T-helper 17 cell (primary cell): ENCODE measurements at regions not wholly inside any gene's neighbourhood (a gene's known extent, or its start where the extent isn't known, plus 50 kb on each side); places are given as distances from the start of the nearest gene placed in this dataset.

ENCODE experiments used
- ATAC-seq: fragments of 150-1000 bp; cut with Tn5 transposase; 2 replicates; pipeline ENCODE4 v1.10.0; 2021; ENCODE audit warnings: mild to moderate bottlenecking, moderate library complexity
- DNase-seq, 3 donors: peaks; one replicate each; pipeline versions ENCODE4 v3.0.0 to v3.0.0-alpha.2; 2020 to 2021
- H3K9me3 ChIP-seq: one replicate; pipeline ENCODE4 v1.7.0; 2013; ENCODE audit warnings: low read length, mild to moderate bottlenecking; ENCODE audit not compliant: control insufficient read depth, poor library complexity, severe bottlenecking
- H3K27ac Mint-ChIP-seq: one replicate; pipeline ENCODE4 v1.8.0; 2022; ENCODE audit warnings: mild to moderate bottlenecking, moderate library complexity, mixed read lengths
- H3K27me3 Mint-ChIP-seq: one replicate; pipeline ENCODE4 v1.8.0; 2022; ENCODE audit warnings: mixed read lengths
- H3K36me3 Mint-ChIP-seq: one replicate; pipeline ENCODE4 v1.8.0; 2022; ENCODE audit warnings: low read depth, mixed read lengths
- H3K4me1 Mint-ChIP-seq: one replicate; pipeline ENCODE4 v1.8.0; 2022; ENCODE audit warnings: mild to moderate bottlenecking, mixed read lengths
- H3K4me3 Mint-ChIP-seq: one replicate; pipeline ENCODE4 v1.8.0; 2022; ENCODE audit warnings: mild to moderate bottlenecking, moderate library complexity, mixed read lengths

- ATAC-seq = no peak
- Mint-ChIP-seq H3K4me3 (no peak overlapping the region), H3K4me1 (no peaks in the 10 kb centered on the region)
Observed at GRCh38 chr18:24678107-24678506, 217.7 kb downstream of the HRH4 start.

GRCh38 chr18:24678626-24679025 lies 218.2 kb downstream of the HRH4 start:
- H3K4me3 Mint-ChIP-seq = no peak overlapping the region
- H3K4me1 Mint-ChIP-seq = no peaks in the 10 kb centered on the region
- H3K9me3 ChIP-seq = no peaks in the 10 kb centered on the region
- no peak overlapping the region for H3K27ac Mint-ChIP-seq
- no peaks in the 10 kb centered on the region for H3K36me3 Mint-ChIP-seq
- DNase-seq (no peak), ATAC-seq (no peak)
- H3K27me3 Mint-ChIP-seq = peaks cover 36% of the 10 kb centered on the region

More at GRCh38 chr18:24678107-24678506, 217.7 kb downstream of the HRH4 start:
- no peaks in the 10 kb centered on the region for H3K9me3 ChIP-seq
- Mint-ChIP-seq H3K27ac (no peak overlapping the region), H3K27me3 (peaks cover 41% of the 10 kb centered on the region), H3K36me3 (no peaks in the 10 kb centered on the region)
- no peak for DNase-seq

GRCh38 chr18:24679062-24679461 lies 218.6 kb downstream of the HRH4 start:
- H3K9me3 ChIP-seq = no peaks in the 10 kb centered on the region
- Mint-ChIP-seq H3K27me3 (peaks cover 31% of the 10 kb centered on the region), H3K4me1 (no peaks in the 10 kb centered on the region), H3K36me3 (no peaks in the 10 kb centered on the region), H3K27ac (no peak overlapping the region), H3K4me3 (no peak overlapping the region)
- ATAC-seq = no peak
- no peak for DNase-seq

- Mint-ChIP-seq H3K4me3 (no peak overlapping the region), H3K27me3 (peaks cover 15% of the 10 kb centered on the region), H3K36me3 (no peaks in the 10 kb centered on the region), H3K4me1 (no peaks in the 10 kb centered on the region), H3K27ac (no peak overlapping the region)
- ATAC-seq (no peak), DNase-seq (no peak)
- no peaks in the 10 kb centered on the region for H3K9me3 ChIP-seq
Observed at GRCh38 chr18:24683925-24684324, 223.5 kb downstream of the HRH4 start.

- ATAC-seq (no peak), DNase-seq (no peak)
- no peaks in the 10 kb centered on the region for H3K9me3 ChIP-seq
- no peaks in the 10 kb centered on the region for H3K36me3 Mint-ChIP-seq
- no peak overlapping the region for H3K27ac Mint-ChIP-seq
- H3K27me3 Mint-ChIP-seq = peaks cover 10% of the 10 kb centered on the region
- H3K4me3 Mint-ChIP-seq = no peak overlapping the region
- no peaks in the 10 kb centered on the region for H3K4me1 Mint-ChIP-seq
Observed at GRCh38 chr18:24685254-24685959, 225.0 kb downstream of the HRH4 start.

- Mint-ChIP-seq H3K27me3 (peaks cover 23% of the 10 kb centered on the region), H3K27ac (no peak overlapping the region), H3K4me1 (no peaks in the 10 kb centered on the region), H3K36me3 (no peaks in the 10 kb centered on the region), H3K4me3 (no peak overlapping the region)
- no peak for ATAC-seq
- no peaks in the 10 kb centered on the region for H3K9me3 ChIP-seq
- DNase-seq = no peak
Observed at GRCh38 chr18:24695168-24695567, 234.7 kb downstream of the HRH4 start.

GRCh38 chr18:24702001-24702515 lies 241.6 kb downstream of the HRH4 start:
- ATAC-seq (no peak), DNase-seq (no peak)
- Mint-ChIP-seq H3K4me1 (no peaks in the 10 kb centered on the region), H3K27me3 (peaks cover 51% of the 10 kb centered on the region), H3K4me3 (no peak overlapping the region), H3K36me3 (no peaks in the 10 kb centered on the region), H3K27ac (no peak overlapping the region)
- H3K9me3 ChIP-seq = peaks cover 2% of the 10 kb centered on the region

- H3K27me3 Mint-ChIP-seq = peaks cover 43% of the 10 kb centered on the region
- peaks cover 2% of the 10 kb centered on the region for H3K9me3 ChIP-seq
- no peak for ATAC-seq
- no peak for DNase-seq
- no peak overlapping the region for H3K4me3 Mint-ChIP-seq
- H3K36me3 Mint-ChIP-seq = no peaks in the 10 kb centered on the region
- H3K4me1 Mint-ChIP-seq = no peaks in the 10 kb centered on the region
- H3K27ac Mint-ChIP-seq = no peak overlapping the region
Observed at GRCh38 chr18:24703316-24703715, 242.9 kb downstream of the HRH4 start.

- no peak for DNase-seq
- ATAC-seq = no peak
- Mint-ChIP-seq H3K4me3 (no peak overlapping the region), H3K27ac (no peak overlapping the region), H3K4me1 (no peaks in the 10 kb centered on the region), H3K36me3 (no peaks in the 10 kb centered on the region), H3K27me3 (peaks cover 27% of the 10 kb centered on the region)
- H3K9me3 ChIP-seq = peaks cover 2% of the 10 kb centered on the region
Observed at GRCh38 chr18:24704946-24705630, 244.7 kb downstream of the HRH4 start.

GRCh38 chr18:24710474-24710873 lies 250.0 kb downstream of the HRH4 start:
- DNase-seq = no peak
- H3K27ac Mint-ChIP-seq = no peak overlapping the region
- H3K4me1 Mint-ChIP-seq = no peaks in the 10 kb centered on the region
- no peak for ATAC-seq
- no peaks in the 10 kb centered on the region for H3K36me3 Mint-ChIP-seq
- H3K4me3 Mint-ChIP-seq = no peak overlapping the region
- no peaks in the 10 kb centered on the region for H3K9me3 ChIP-seq
- peaks cover 7% of the 10 kb centered on the region for H3K27me3 Mint-ChIP-seq

- peaks cover 40% of the 10 kb centered on the region for H3K27me3 Mint-ChIP-seq
- H3K4me3 Mint-ChIP-seq = no peak overlapping the region
- H3K36me3 Mint-ChIP-seq = peaks cover 3% of the 10 kb centered on the region
Observed at GRCh38 chr18:24719791-24720190, 259.4 kb downstream of the HRH4 start.

GRCh38 chr18:24721388-24721787 lies 261.0 kb downstream of the HRH4 start:
- H3K27ac Mint-ChIP-seq = no peak overlapping the region
- no peak for ATAC-seq
- H3K9me3 ChIP-seq = no peaks in the 10 kb centered on the region
- peaks cover 3% of the 10 kb centered on the region for H3K36me3 Mint-ChIP-seq
- no peak for DNase-seq
- H3K27me3 Mint-ChIP-seq = peaks cover 40% of the 10 kb centered on the region
- H3K4me1 Mint-ChIP-seq = no peaks in the 10 kb centered on the region
- H3K4me3 Mint-ChIP-seq = no peak overlapping the region

More at GRCh38 chr18:24719791-24720190, 259.4 kb downstream of the HRH4 start:
- DNase-seq (no peak), ATAC-seq (no peak)
- no peaks in the 10 kb centered on the region for H3K9me3 ChIP-seq
- Mint-ChIP-seq H3K27ac (no peak overlapping the region), H3K4me1 (no peaks in the 10 kb centered on the region)

- Mint-ChIP-seq H3K36me3 (no peaks in the 10 kb centered on the region), H3K4me3 (no peak overlapping the region), H3K27me3 (peaks cover 55% of the 10 kb centered on the region), H3K27ac (no peak overlapping the region), H3K4me1 (no peaks in the 10 kb centered on the region)
- ATAC-seq = no peak
- H3K9me3 ChIP-seq = no peaks in the 10 kb centered on the region
- DNase-seq = no peak
Observed at GRCh38 chr18:24725644-24726415, 265.4 kb downstream of the HRH4 start.
